Brain microvascular endothelial cell (primary cell): ENCODE measurements at regions not wholly inside any gene's neighbourhood (a gene's known extent, or its start where the extent isn't known, plus 50 kb on each side); places are given as distances from the start of the nearest gene placed in this dataset.

Experiments used
- DNase-seq: peaks from one replicate; pipeline ENCODE4 v3.0.0-alpha.2; 2020
- H3K27ac ChIP-seq: fragments of 250-450 bp; sonication (Bioruptor Pico); 2 replicates; pipeline ENCODE4 v1.5.1; 2020; ENCODE audit warnings: mild to moderate bottlenecking, moderate library complexity
- H3K27me3 ChIP-seq: fragments of 250-450 bp; sonication (Bioruptor Pico); replicated peaks from 2 replicates; pipeline ENCODE4 v1.5.1; 2020; ENCODE audit warnings: mild to moderate bottlenecking
- H3K36me3 ChIP-seq: fragments of 250-450 bp; sonication (Bioruptor Pico); replicated peaks from 2 replicates; pipeline ENCODE4 v1.5.1; 2020; ENCODE audit warnings: mild to moderate bottlenecking
- H3K4me3 ChIP-seq: 2 replicates; pipeline ENCODE4 v1.5.1; 2011; ENCODE audit warnings: low read depth, mild to moderate bottlenecking, control low read depth, low read length, moderate library complexity
- in situ Hi-C: cut with HindIII; loops from 2 replicates; pipeline ENCODE4 v1.10.0; 2017; ENCODE audit warnings: low sequenced_read_pairs, low pct_ligation_motif_present
- TF ChIP-seq, protein P1 (sequence below): IDR thresholded peaks from 2 replicates; pipeline ENCODE4 v1.5.1; 2011; ENCODE audit warnings: low read depth, mild to moderate bottlenecking, moderate library complexity, low read length, control low read depth, inconsistent platforms; ENCODE audit errors: missing control alignments

DNA sequence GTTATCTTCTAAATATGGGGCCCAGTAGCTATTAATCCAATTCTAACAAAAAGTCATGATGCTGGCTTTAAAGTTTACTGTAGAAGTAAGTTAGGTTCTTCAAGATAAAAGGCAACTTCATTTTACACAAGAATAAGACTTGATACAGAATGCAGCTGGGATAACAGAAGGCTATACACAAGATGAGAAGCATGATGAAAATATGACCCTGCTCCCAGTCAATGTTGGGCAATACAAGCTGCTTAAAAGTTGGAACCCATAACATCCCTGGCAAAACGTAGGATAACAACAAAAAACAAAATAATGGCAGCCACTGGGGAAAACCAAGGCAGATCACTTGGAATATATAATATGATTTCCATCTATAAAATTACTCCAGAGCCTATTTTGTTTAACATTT lies 87.6 kb upstream of the RSPO3 start:
- Histone ChIP-seq H3K4me3 (no peak overlapping the region), H3K27ac (no peak overlapping the region), H3K36me3 (no peaks in the 10 kb centered on the region), H3K27me3 (no peaks in the 10 kb centered on the region)
- TF ChIP-seq, protein P1, sequence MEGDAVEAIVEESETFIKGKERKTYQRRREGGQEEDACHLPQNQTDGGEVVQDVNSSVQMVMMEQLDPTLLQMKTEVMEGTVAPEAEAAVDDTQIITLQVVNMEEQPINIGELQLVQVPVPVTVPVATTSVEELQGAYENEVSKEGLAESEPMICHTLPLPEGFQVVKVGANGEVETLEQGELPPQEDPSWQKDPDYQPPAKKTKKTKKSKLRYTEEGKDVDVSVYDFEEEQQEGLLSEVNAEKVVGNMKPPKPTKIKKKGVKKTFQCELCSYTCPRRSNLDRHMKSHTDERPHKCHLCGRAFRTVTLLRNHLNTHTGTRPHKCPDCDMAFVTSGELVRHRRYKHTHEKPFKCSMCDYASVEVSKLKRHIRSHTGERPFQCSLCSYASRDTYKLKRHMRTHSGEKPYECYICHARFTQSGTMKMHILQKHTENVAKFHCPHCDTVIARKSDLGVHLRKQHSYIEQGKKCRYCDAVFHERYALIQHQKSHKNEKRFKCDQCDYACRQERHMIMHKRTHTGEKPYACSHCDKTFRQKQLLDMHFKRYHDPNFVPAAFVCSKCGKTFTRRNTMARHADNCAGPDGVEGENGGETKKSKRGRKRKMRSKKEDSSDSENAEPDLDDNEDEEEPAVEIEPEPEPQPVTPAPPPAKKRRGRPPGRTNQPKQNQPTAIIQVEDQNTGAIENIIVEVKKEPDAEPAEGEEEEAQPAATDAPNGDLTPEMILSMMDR: no peak
- in situ Hi-C loops: no loop called here
- no peak for DNase-seq

GRCh38 chr6:127031511-127031910 lies 87.0 kb upstream of the RSPO3 start:
- TF ChIP-seq, protein P1: no peak
- in situ Hi-C loops: no loop called here
- H3K27me3 ChIP-seq: no peaks in the 10 kb centered on the region

GRCh38 chr6:127032971-127033370 lies 85.5 kb upstream of the RSPO3 start:
- Histone ChIP-seq H3K27me3 (no peaks in the 10 kb centered on the region), H3K36me3 (no peaks in the 10 kb centered on the region), H3K4me3 (no peak overlapping the region), H3K27ac (no peak overlapping the region)
- in situ Hi-C loops: no loop called here
- DNase-seq: no peak
- TF ChIP-seq, protein P1: no peak

More at GRCh38 chr6:127031511-127031910, 87.0 kb upstream of the RSPO3 start:
- no peak for DNase-seq
- H3K36me3 ChIP-seq: no peaks in the 10 kb centered on the region
- H3K4me3 ChIP-seq: no peak overlapping the region
- H3K27ac ChIP-seq: no peak overlapping the region

DNA sequence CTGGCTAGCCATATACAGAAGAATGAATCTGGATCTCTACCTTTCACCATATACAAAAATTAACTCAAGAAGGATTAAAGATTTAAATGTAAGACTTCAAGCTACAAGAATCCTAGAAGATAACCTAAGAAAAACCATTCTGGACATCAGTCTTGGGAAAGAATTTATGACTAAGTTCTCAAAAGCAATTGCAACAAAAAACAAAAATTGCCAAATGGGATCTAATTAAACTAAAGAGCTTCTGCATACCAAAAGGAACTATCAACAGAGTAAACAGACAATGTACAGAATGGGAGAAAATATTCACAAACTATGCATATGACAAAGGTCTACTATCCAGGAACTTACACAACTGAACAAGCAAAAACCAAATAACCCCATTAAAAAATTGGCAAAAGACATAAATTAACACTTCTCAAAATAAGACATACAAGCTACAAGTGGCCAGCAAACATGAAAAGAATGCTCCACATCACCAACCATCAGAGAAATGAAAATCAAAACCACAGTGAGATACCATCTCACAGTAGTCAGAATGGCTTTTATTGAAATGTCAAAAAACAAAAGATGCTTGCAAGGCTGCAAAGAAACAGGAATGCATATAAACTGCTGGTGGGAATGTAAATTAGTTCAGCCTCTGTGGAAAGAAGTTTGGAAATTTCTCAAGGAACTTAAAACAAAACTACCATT lies 66.8 kb upstream of the RSPO3 start:
- TF ChIP-seq, protein P1: no peak
- peak; percentile 63 for DNase-seq
- in situ Hi-C loops: no loop called here
- Histone ChIP-seq H3K4me3 (no peak overlapping the region), H3K36me3 (no peaks in the 10 kb centered on the region), H3K27me3 (no peaks in the 10 kb centered on the region), H3K27ac (peak overlapping the region; percentile 7)

DNA sequence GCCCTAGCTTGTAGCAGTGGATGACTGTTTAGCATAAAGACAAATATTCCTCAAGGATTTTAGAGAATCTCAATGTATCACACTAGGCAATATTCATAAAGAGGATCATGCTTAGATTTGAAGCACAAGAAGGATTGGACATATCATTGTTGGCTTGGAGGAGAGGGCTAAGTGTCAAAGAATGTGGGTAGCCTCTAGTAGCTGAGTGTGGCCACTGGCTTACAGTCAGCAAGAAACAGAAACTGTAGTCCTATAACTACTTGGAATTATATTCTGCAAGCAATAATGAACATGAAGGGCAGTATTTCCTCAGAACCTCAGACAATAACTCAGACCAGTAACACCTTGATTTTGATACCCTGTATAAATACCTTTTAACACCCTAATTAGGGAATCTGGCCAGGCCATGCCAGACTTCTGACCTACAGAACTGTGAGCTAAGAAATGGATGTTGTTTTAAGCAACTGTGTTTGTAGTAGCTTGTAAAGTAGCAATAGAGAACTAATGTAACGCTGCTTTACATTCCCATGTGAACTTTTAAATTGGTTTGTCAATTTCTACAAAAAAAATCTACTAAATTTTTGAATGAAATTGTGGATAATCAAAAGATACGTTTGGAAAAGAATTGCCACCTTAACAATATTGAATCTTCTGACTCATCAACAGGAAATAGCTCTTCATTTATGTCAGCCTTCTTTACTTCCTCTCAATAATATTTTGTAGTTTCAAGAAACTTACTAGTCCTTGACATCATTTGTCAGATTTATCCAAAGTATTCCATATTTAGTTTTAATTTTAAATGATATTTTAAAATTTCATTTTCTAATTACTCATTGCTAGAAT lies 65.2 kb upstream of the RSPO3 start:
- Histone ChIP-seq H3K36me3 (no peaks in the 10 kb centered on the region), H3K27ac (peak overlapping the region; percentile 68), H3K27me3 (no peaks in the 10 kb centered on the region), H3K4me3 (no peak overlapping the region)
- TF ChIP-seq, protein P1: no peak
- peak; percentile 59 for DNase-seq
- in situ Hi-C loops: no loop called here
